HL-60 (cell line): ENCODE measurements at regions not wholly inside any gene's neighbourhood (a gene's known extent, or its start where the extent isn't known, plus 50 kb on each side); places are given as distances from the start of the nearest gene placed in this dataset.

Source experiments
- POLR2AphosphoS5 ChIP-seq: IDR thresholded peaks from 2 replicates; pipeline ENCODE4 v1.6.1; 2012; ENCODE audit warnings: low read depth
- REST ChIP-seq: IDR thresholded peaks from 2 replicates; pipeline ENCODE4 v1.6.1; 2012; ENCODE audit warnings: low read depth; ENCODE audit not compliant: insufficient replicate concordance
- SPI1 ChIP-seq: IDR thresholded peaks from 2 replicates; pipeline ENCODE4 v1.6.1; 2012; ENCODE audit warnings: low read depth, mild to moderate bottlenecking, borderline replicate concordance
- TF ChIP-seq, protein P1 (sequence below): IDR thresholded peaks from one replicate; pipeline ENCODE4 v1.5.1; 2011; ENCODE audit warnings: low read length, control low read depth, inconsistent platforms; ENCODE audit not compliant: insufficient read depth

DNA sequence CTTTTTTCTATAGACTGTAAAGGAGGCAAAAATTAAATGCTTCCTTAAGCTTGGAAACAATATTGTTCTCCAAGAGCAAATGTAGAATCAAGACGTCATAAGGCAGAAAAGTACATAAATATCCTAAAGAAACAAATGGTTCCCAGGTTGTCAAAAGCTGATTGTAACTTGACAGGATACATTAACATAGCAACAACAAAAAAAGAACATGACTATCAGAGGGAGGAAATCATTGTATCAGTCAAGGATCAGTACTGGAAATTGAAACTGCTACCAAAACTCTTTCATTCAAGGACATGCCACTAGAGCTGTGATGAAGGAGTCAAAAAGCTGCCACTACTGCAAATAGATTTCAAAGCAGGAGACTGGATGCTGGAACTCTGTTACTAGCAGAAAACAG lies 168.3 kb downstream of the BTC start:
- TF ChIP-seq, protein P1, sequence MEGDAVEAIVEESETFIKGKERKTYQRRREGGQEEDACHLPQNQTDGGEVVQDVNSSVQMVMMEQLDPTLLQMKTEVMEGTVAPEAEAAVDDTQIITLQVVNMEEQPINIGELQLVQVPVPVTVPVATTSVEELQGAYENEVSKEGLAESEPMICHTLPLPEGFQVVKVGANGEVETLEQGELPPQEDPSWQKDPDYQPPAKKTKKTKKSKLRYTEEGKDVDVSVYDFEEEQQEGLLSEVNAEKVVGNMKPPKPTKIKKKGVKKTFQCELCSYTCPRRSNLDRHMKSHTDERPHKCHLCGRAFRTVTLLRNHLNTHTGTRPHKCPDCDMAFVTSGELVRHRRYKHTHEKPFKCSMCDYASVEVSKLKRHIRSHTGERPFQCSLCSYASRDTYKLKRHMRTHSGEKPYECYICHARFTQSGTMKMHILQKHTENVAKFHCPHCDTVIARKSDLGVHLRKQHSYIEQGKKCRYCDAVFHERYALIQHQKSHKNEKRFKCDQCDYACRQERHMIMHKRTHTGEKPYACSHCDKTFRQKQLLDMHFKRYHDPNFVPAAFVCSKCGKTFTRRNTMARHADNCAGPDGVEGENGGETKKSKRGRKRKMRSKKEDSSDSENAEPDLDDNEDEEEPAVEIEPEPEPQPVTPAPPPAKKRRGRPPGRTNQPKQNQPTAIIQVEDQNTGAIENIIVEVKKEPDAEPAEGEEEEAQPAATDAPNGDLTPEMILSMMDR: no peak
- TF ChIP-seq SPI1: no peak
- TF ChIP-seq REST: no peak
- TF ChIP-seq POLR2AphosphoS5: no peak
